ENCODE measurements at regions not wholly inside any gene's neighbourhood (a gene's known extent, or its start where the extent isn't known, plus 50 kb on each side); places are given as distances from the start of the nearest gene placed in this dataset.

DNA sequence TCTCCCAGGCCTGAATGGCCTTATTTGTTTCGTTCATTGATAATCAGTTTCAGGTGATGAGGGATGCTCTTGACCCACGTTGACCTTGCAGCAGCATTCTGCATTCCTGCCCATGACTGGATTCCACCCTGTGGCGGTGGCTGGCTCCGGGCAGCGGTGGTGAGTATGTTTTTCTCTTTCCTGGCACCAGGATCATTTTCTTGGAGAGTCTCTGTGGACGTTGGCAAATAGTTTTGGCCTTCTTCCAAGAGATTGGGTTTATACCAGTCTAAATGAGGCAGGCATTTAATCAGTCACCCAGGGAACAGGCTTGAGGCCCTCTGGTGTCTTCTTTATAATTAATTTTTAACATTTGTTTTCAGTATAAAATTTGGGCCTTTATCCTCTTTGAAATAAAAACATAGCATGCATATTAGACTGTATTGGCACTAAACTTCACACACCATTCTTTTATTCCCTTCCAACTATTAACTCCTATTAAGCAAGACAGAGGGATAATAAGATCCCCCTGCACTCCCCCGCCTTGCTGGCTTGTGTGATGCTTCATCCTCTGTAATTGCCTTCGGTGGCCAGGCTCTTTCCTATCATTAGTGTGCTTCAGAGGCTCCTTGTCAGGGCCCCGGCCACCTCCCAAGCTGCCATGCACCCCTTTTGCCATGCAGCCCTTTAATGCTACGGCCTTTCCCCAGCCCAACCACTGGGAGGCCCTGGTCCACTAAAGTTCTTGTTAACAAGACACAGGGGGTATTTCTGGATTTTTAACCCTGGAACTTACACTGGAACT lies 176.2 kb upstream of the TOPAZ1 start:
- TF ChIP-seq, protein P1, sequence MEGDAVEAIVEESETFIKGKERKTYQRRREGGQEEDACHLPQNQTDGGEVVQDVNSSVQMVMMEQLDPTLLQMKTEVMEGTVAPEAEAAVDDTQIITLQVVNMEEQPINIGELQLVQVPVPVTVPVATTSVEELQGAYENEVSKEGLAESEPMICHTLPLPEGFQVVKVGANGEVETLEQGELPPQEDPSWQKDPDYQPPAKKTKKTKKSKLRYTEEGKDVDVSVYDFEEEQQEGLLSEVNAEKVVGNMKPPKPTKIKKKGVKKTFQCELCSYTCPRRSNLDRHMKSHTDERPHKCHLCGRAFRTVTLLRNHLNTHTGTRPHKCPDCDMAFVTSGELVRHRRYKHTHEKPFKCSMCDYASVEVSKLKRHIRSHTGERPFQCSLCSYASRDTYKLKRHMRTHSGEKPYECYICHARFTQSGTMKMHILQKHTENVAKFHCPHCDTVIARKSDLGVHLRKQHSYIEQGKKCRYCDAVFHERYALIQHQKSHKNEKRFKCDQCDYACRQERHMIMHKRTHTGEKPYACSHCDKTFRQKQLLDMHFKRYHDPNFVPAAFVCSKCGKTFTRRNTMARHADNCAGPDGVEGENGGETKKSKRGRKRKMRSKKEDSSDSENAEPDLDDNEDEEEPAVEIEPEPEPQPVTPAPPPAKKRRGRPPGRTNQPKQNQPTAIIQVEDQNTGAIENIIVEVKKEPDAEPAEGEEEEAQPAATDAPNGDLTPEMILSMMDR (conservative IDR thresholded peaks at IDR 0.05; ENCODE audit: low read depth, low read length): no peak
- TF ChIP-seq SMC3 (IDR thresholded peaks at IDR 0.05; ENCODE audit: low read depth, low read length) (no peak), POLR2A (IDR thresholded peaks at IDR 0.05; ENCODE audit: low read depth, low read length) (no peak), CEBPB (IDR thresholded peaks at IDR 0.05; ENCODE audit: low read depth, low read length) (no peak)

Measured in IMR-90 (cell line).